A673 (cell line): ENCODE measurements at regions not wholly inside any gene's neighbourhood (a gene's known extent, or its start where the extent isn't known, plus 50 kb on each side); places are given as distances from the start of the nearest gene placed in this dataset.

Source experiments
- BruUV-seq: library from RNA; stranded (reverse); fragments of 400-500 nt; replicated peaks from 2 replicates; lab custom pipeline; 2021; lab: Mats Ljungman, UMichigan
- CTCF ChIA-PET: fragments of 300-600 bp; sonication (Branson Sonifier 250); formaldehyde crosslinking; loops from one replicate; lab custom pipeline; 2022; ENCODE audit warnings: antibody characterized with exemption; lab: Charles Lee
- POLR2A ChIA-PET: fragments of 300-600 bp; sonication (Branson Sonifier 250); formaldehyde crosslinking; loops from one replicate; lab custom pipeline; 2022; ENCODE audit warnings: antibody characterized with exemption; ENCODE audit not compliant: low non-redundant PET; lab: Charles Lee
- DNase-seq: peaks from one replicate; pipeline ENCODE4 v3.0.0-alpha.2; 2015; ENCODE audit warnings: low spot score
- H3K27ac ChIP-seq: fragments of 200-600 bp; sonication (generic); 2 replicates; pipeline ENCODE4 v1.5.1; 2016; ENCODE audit warnings: mixed run types, low read depth, mild to moderate bottlenecking, mixed read lengths, antibody characterized with exemption, low read length; ENCODE audit not compliant: poor library complexity, severe bottlenecking
- H3K27me3 ChIP-seq: fragments of 200-600 bp; sonication (generic); replicated peaks from 2 replicates; pipeline ENCODE4 v1.6.1; 2017; ENCODE audit warnings: mixed run types, low read depth, mild to moderate bottlenecking, mixed read lengths, antibody characterized with exemption, low read length; ENCODE audit not compliant: insufficient read depth, poor library complexity
- H3K36me3 ChIP-seq: fragments of 200-600 bp; sonication (generic); 2 replicates; pipeline ENCODE4 v1.6.1; 2016; ENCODE audit warnings: mixed run types, mild to moderate bottlenecking, mixed read lengths, antibody characterized with exemption, low read length; ENCODE audit not compliant: insufficient read depth, poor library complexity, severe bottlenecking
- H3K4me1 ChIP-seq: fragments of 200-600 bp; sonication (generic); 2 replicates; pipeline ENCODE4 v1.6.1; 2017; ENCODE audit warnings: mixed run types, mild to moderate bottlenecking, mixed read lengths, antibody characterized with exemption, low read length; ENCODE audit not compliant: insufficient read depth, poor library complexity, severe bottlenecking
- H3K4me3 ChIP-seq: fragments of 200-600 bp; sonication (generic); 2 replicates; pipeline ENCODE4 v1.5.1; 2016; ENCODE audit warnings: low read depth, mixed run types, mild to moderate bottlenecking, mixed read lengths, low read length; ENCODE audit not compliant: poor library complexity, severe bottlenecking
- H3K9me3 ChIP-seq: fragments of 200-600 bp; sonication (generic); 2 replicates; pipeline ENCODE4 v1.6.1; 2016; ENCODE audit warnings: mixed run types, low read depth, mild to moderate bottlenecking, mixed read lengths, antibody characterized with exemption, low read length; ENCODE audit not compliant: poor library complexity, severe bottlenecking
- CTCF ChIP-seq: fragments of 300-800, 200-600 bp; sonication (generic); conservative IDR thresholded peaks from 2 replicates; pipeline ENCODE4 v1.5.1; 2017; ENCODE audit warnings: low read depth, mild to moderate bottlenecking, antibody characterized with exemption, low read length, moderate library complexity, mixed read lengths
- EZH2 ChIP-seq: fragments of 200-600 bp; sonication (generic); IDR thresholded peaks from 2 replicates; pipeline ENCODE4 v1.6.1; 2017; ENCODE audit warnings: borderline replicate concordance, low read depth, mild to moderate bottlenecking, mixed read lengths, antibody characterized with exemption, low read length; ENCODE audit not compliant: poor library complexity, severe bottlenecking
- intact Hi-C: fragments of 100-400 bp; cut with micrococcal nuclease; formaldehyde crosslinking; loops from one replicate; pipeline ENCODE4 v1.10.0; 2022; ENCODE audit not compliant: unreplicated experiment

GRCh38 chr13:112184851-112185371 is 118.0 kb downstream of the SOX1 start:
- TF ChIP-seq CTCF (no peak), EZH2 (no peak)

GRCh38 chr13:112185466-112185865 is 118.5 kb downstream of the SOX1 start:
- Histone ChIP-seq H3K36me3 (no peaks in the 10 kb centered on the region), H3K4me1 (no peaks in the 10 kb centered on the region), H3K9me3 (no peaks in the 10 kb centered on the region), H3K4me3 (no peak overlapping the region), H3K27me3 (peaks cover 5% of the 10 kb centered on the region), H3K27ac (no peak overlapping the region)
- intact Hi-C loops = no loop called here
- TF ChIP-seq EZH2 = no peak
- no peak for TF ChIP-seq CTCF
- CTCF ChIA-PET = no interaction called here
- no TSS peak for BruUV-seq
- POLR2A ChIA-PET = no interaction called here
- DNase-seq = no peak

More at GRCh38 chr13:112184851-112185371, 118.0 kb downstream of the SOX1 start:
- no peaks in the 10 kb centered on the region for H3K36me3 ChIP-seq
- H3K4me3 ChIP-seq = no peak overlapping the region
- DNase-seq = no peak
- peaks cover 5% of the 10 kb centered on the region for H3K27me3 ChIP-seq
- POLR2A ChIA-PET = no interaction called here
- H3K9me3 ChIP-seq = no peaks in the 10 kb centered on the region
- H3K4me1 ChIP-seq = no peaks in the 10 kb centered on the region
- no peak overlapping the region for H3K27ac ChIP-seq
- intact Hi-C loops = no loop called here
- BruUV-seq = no TSS peak
- CTCF ChIA-PET = no interaction called here

- POLR2A ChIA-PET = no interaction called here
- DNase-seq = no peak
- Histone ChIP-seq H3K27me3 (peaks cover 5% of the 10 kb centered on the region), H3K9me3 (no peaks in the 10 kb centered on the region), H3K36me3 (no peaks in the 10 kb centered on the region), H3K4me3 (no peak overlapping the region), H3K4me1 (no peaks in the 10 kb centered on the region), H3K27ac (no peak overlapping the region)
- intact Hi-C loops = no loop called here
- CTCF ChIA-PET = no interaction called here
- TF ChIP-seq EZH2 (no peak), CTCF (no peak)
- BruUV-seq = no TSS peak
These were observed 119.1 kb downstream of the SOX1 start for GRCh38 chr13:112186091-112186490.
